Panc1 (cell line): ENCODE measurements at regions not wholly inside any gene's neighbourhood (a gene's known extent, or its start where the extent isn't known, plus 50 kb on each side); places are given as distances from the start of the nearest gene placed in this dataset.
"Not testable (repeated sequence)": the region's sequence is repeated elsewhere in the genome, so short reads cannot be mapped to it uniquely, and the experiment has no call there.

Source experiments
- ATAC-seq: fragments of 200-7000 bp; cut with Tn5 transposase; 2 replicates; pipeline ENCODE4 v1.9.1; 2020; ENCODE audit warnings: mild to moderate bottlenecking, moderate library complexity
- BruUV-seq: library from RNA; stranded (reverse); fragments of 400-500 nt; replicated peaks from 2 replicates; lab custom pipeline; 2021; lab: Mats Ljungman, UMichigan
- CTCF ChIA-PET: fragments of 300-600 bp; sonication (Branson Sonifier 250); formaldehyde crosslinking; loops from one replicate; lab custom pipeline; 2022; ENCODE audit warnings: antibody characterized with exemption; lab: Charles Lee
- POLR2A ChIA-PET: fragments of 300-600 bp; sonication (Branson Sonifier 250); formaldehyde crosslinking; loops from one replicate; lab custom pipeline; 2022; ENCODE audit warnings: antibody characterized with exemption; lab: Charles Lee
- DNase-seq: peaks from one replicate; pipeline ENCODE4 v3.0.0-alpha.2; 2010; ENCODE audit warnings: low read depth, low spot score
- H3K27ac ChIP-seq: 2 replicates; pipeline ENCODE4 v1.5.1; 2011; ENCODE audit warnings: mild to moderate bottlenecking, low read length, inconsistent platforms
- H3K27me3 ChIP-seq: fragments of 200-500 bp; sonication (Bioruptor generic); 2 replicates; pipeline ENCODE4 v1.6.0; 2014; ENCODE audit warnings: low read length, inconsistent platforms; ENCODE audit not compliant: control insufficient read depth, insufficient read depth
- H3K36me3 ChIP-seq: fragments of 200-500 bp; sonication (Bioruptor generic); 2 replicates; pipeline ENCODE4 v1.5.1; 2014; ENCODE audit warnings: inconsistent platforms, mild to moderate bottlenecking, low read length, moderate library complexity; ENCODE audit not compliant: control insufficient read depth, insufficient read depth
- H3K4me1 ChIP-seq: 2 replicates; pipeline ENCODE4 v1.5.1; 2011; ENCODE audit warnings: inconsistent platforms, mild to moderate bottlenecking, low read length, moderate library complexity; ENCODE audit not compliant: control insufficient read depth, insufficient read depth
- H3K4me3 ChIP-seq, 2 experiments: 2 replicates each; pipeline ENCODE4 v1.5.1; 2011 to 2012; ENCODE audit warnings: low read depth in 2 of 2, low read length in 2 of 2, mild to moderate bottlenecking in 2 of 2, inconsistent platforms in 1 of 2, moderate library complexity in 1 of 2
- H3K9me3 ChIP-seq: fragments of 200-500 bp; sonication (Bioruptor generic); 2 replicates; pipeline ENCODE4 v1.5.1; 2014; ENCODE audit warnings: low read depth, mild to moderate bottlenecking, inconsistent platforms, low read length, moderate library complexity; ENCODE audit not compliant: control insufficient read depth, insufficient read depth
- POLR2AphosphoS5 ChIP-seq: IDR thresholded peaks from 2 replicates; pipeline ENCODE4 v1.6.1; 2012; ENCODE audit warnings: mild to moderate bottlenecking, low read depth, low read length, moderate library complexity
- SIN3A ChIP-seq: IDR thresholded peaks from 2 replicates; pipeline ENCODE4 v1.6.1; 2012; ENCODE audit warnings: low read depth, mild to moderate bottlenecking, low read length, moderate library complexity, borderline replicate concordance; ENCODE audit not compliant: insufficient read depth
- TCF7L2 ChIP-seq: IDR thresholded peaks from 2 replicates; pipeline ENCODE4 v1.6.1; 2011; ENCODE audit warnings: mild to moderate bottlenecking, low read depth, low read length, inconsistent platforms
- in situ Hi-C: cut with HindIII; loops from 2 replicates; pipeline ENCODE4 v1.10.0; 2016; ENCODE audit warnings: low sequenced_read_pairs, low pct_unique_long_range_greater_than_20kb
- intact Hi-C: fragments of 100-400 bp; cut with micrococcal nuclease; formaldehyde crosslinking; loops from one replicate; pipeline ENCODE4 v1.10.0; 2022; ENCODE audit not compliant: unreplicated experiment
- TF ChIP-seq, protein P1 (sequence below), 2 experiments: IDR thresholded peaks; 2 replicates each; pipeline ENCODE4 v1.6.1; 2011 to 2012; ENCODE audit warnings: low read depth in 2 of 2, control low read depth in 1 of 2, low read length in 1 of 2, mild to moderate bottlenecking in 1 of 2, moderate library complexity in 1 of 2; ENCODE audit not compliant: insufficient read depth in 1 of 2
- TF ChIP-seq, protein P2 (sequence below): fragments of 450-650 bp; IDR thresholded peaks from 2 replicates; pipeline ENCODE4 v1.5.1; 2017; ENCODE audit warnings: mild to moderate bottlenecking

DNA sequence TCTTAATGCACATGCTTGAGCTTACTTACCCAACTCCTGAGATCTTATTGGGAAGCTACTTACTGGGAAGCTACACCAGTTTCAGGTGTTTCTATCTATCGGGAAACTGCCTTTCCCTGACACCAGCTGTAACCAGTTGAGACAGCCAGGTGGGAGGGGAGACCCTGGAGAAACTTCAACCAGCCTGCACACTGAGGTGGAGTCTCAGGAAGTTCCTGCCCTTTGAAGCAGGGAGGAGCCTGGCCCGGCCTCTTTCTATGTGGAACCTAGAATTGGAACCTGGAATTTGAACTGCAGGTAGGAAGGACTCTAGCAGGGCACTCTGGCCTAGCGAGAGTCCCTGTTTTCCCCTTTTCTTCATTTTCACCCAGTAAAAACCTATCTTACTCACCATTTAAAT is 425.8 kb upstream of the PABPC4L start:
- BruUV-seq = no TSS peak
- Histone ChIP-seq H3K4me3 (no peak overlapping the region), H3K36me3 (no peaks in the 10 kb centered on the region), H3K27me3 (no peaks in the 10 kb centered on the region), H3K9me3 (no peaks in the 10 kb centered on the region), H3K27ac (no peak overlapping the region), H3K4me1 (no peaks in the 10 kb centered on the region)
- in situ Hi-C loops = no loop called here
- no peak for DNase-seq
- ChIA-PET POLR2A (no interaction called here), CTCF (no interaction called here)
- intact Hi-C loops = no loop called here
- TF ChIP-seq POLR2AphosphoS5 = no peak
- TF ChIP-seq TCF7L2 = no peak
- TF ChIP-seq, protein P1, sequence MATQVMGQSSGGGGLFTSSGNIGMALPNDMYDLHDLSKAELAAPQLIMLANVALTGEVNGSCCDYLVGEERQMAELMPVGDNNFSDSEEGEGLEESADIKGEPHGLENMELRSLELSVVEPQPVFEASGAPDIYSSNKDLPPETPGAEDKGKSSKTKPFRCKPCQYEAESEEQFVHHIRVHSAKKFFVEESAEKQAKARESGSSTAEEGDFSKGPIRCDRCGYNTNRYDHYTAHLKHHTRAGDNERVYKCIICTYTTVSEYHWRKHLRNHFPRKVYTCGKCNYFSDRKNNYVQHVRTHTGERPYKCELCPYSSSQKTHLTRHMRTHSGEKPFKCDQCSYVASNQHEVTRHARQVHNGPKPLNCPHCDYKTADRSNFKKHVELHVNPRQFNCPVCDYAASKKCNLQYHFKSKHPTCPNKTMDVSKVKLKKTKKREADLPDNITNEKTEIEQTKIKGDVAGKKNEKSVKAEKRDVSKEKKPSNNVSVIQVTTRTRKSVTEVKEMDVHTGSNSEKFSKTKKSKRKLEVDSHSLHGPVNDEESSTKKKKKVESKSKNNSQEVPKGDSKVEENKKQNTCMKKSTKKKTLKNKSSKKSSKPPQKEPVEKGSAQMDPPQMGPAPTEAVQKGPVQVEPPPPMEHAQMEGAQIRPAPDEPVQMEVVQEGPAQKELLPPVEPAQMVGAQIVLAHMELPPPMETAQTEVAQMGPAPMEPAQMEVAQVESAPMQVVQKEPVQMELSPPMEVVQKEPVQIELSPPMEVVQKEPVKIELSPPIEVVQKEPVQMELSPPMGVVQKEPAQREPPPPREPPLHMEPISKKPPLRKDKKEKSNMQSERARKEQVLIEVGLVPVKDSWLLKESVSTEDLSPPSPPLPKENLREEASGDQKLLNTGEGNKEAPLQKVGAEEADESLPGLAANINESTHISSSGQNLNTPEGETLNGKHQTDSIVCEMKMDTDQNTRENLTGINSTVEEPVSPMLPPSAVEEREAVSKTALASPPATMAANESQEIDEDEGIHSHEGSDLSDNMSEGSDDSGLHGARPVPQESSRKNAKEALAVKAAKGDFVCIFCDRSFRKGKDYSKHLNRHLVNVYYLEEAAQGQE (IDR thresholded peaks at IDR 0.05; ENCODE audit: insufficient read depth in 1 of 2, low read depth in 2 of 2, low read length in 1 of 2) = no peak
- TF ChIP-seq SIN3A = no peak
- no peak for ATAC-seq

DNA sequence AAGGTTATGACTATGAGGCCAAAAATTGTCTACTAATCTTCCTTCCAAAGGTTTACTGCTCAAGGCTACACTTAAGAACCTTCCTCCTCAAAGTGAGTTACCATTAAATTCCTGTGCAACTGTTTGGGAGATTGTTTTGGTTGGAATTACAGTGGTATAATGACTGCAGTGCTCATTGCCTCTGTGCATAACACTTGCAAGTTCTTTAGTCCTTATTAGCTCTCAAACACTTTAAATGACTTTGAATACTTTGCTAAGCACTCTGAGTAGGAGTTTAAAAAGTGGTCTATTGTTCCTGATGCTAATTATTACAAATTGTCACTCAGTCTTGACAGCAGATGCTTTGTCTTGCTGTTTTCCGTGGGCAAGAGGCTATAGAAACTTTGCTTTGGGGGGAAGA is 422.8 kb upstream of the PABPC4L start:
- Histone ChIP-seq H3K4me1 (no peaks in the 10 kb centered on the region), H3K4me3 (no peak overlapping the region), H3K27ac (no peak overlapping the region), H3K36me3 (no peaks in the 10 kb centered on the region), H3K9me3 (no peaks in the 10 kb centered on the region), H3K27me3 (no peaks in the 10 kb centered on the region)
- ChIA-PET CTCF (no interaction called here), POLR2A (no interaction called here)
- TF ChIP-seq, protein P2, sequence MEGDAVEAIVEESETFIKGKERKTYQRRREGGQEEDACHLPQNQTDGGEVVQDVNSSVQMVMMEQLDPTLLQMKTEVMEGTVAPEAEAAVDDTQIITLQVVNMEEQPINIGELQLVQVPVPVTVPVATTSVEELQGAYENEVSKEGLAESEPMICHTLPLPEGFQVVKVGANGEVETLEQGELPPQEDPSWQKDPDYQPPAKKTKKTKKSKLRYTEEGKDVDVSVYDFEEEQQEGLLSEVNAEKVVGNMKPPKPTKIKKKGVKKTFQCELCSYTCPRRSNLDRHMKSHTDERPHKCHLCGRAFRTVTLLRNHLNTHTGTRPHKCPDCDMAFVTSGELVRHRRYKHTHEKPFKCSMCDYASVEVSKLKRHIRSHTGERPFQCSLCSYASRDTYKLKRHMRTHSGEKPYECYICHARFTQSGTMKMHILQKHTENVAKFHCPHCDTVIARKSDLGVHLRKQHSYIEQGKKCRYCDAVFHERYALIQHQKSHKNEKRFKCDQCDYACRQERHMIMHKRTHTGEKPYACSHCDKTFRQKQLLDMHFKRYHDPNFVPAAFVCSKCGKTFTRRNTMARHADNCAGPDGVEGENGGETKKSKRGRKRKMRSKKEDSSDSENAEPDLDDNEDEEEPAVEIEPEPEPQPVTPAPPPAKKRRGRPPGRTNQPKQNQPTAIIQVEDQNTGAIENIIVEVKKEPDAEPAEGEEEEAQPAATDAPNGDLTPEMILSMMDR = no peak
- no peak for TF ChIP-seq SIN3A
- TF ChIP-seq, protein P1 (IDR thresholded peaks at IDR 0.05; ENCODE audit: insufficient read depth in 1 of 2, low read depth in 2 of 2, low read length in 1 of 2) = no peak
- TF ChIP-seq TCF7L2 = no peak
- TF ChIP-seq POLR2AphosphoS5 = no peak
- intact Hi-C loops = no loop called here
- in situ Hi-C loops = no loop called here
- ATAC-seq (no peak), DNase-seq (no peak)
- BruUV-seq = no TSS peak

DNA sequence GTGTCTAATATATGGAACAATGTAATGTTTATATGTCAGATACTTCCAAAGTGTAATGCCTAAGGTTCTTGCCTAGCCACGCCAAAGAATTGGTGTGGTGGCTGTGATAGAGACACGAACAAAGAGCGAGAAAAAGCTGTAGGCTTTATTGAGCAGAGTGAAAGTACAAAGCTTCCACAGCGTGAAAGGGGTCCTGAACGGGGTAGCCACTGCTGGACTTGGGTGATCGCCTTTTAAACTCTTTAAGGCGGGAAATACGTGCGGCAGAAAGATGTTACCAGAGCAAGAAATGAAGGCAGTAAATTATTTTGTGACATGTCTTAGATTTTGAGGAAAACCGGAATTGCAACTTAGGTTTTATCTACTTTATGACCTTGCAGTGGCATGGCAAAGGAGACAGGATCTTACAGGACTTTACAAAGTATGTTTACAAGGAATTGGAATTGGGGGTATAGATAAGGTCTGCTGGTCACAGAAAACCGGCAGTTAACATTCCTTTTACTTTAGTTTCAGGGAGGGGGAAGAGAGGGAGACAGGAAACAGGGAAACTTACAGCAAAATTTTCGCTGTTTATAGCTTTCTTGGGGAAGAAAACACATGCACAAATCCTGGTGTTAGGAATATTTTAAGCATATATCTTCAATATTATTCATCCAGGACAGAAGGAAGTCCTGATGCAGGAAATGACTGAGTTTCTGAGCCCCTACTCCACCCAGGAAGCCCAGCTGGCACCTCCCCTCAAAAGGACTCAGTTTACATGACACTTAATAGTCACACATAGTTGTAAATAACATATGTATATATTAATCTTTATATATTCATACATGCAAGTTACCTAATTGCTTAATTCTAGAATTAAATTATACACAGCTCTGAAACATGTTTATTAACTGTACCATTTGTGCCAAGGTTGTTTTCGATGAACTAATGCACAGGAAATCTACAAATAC is 421.3 kb upstream of the PABPC4L start:
- in situ Hi-C loops, H3K27ac ChIP-seq, intact Hi-C loops, H3K9me3 ChIP-seq, CTCF ChIA-PET, ATAC-seq, H3K36me3 ChIP-seq, BruUV-seq, DNase-seq, H3K4me3 ChIP-seq, POLR2A ChIA-PET, H3K4me1 ChIP-seq, H3K27me3 ChIP-seq: not testable (repeated sequence)
